ENCODE measurements at regions not wholly inside any gene's neighbourhood (a gene's known extent, or its start where the extent isn't known, plus 50 kb on each side); places are given as distances from the start of the nearest gene placed in this dataset.

DNA sequence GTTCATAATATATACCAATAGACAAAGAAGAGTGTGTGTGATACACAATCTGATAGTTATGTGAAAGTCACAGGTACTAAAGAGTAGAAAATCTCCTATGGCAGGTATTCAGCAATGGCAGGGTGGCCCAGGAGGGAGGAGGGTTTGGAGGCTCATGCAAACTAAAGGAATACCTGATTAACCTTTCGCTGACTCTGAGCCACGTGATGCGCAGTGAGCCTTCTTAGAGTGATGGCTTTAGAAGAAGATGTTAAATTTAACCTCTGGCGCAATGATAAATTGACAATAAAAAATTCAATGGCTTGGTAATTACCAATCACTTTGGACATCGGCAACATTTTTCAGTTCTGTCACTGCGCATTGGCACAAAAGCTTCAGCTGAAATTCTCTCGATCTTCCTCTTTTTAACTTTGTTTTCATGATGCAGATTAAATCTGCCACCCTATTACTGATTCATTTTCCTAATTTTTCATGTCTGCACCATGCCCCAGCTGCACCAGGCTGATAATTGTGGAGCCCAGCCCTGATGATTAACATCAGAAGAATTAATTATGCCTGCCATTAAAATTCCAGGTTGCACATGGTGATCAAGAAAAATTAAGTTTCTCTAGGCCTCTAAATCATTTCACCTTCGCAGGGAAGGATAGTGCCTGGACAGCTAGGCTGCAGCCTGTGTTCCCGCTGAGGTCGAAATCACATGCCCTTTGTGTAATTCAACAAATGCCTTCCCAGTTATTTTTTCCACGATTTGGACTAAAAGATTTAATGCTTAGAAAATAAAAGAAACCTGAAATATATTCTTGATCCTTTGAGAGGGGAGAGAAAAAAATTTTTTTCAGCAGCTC is 250.6 kb upstream of the HNRNPA3 start:
- TF ChIP-seq CTCF (conservative IDR thresholded peaks at IDR 0.05) (no peak), EZH2 (IDR thresholded peaks at IDR 0.05; ENCODE audit: low read depth) (no peak)

All from PC-9 (cell line).